Omental fat pad (tissue), 3 donors: ENCODE measurements at regions not wholly inside any gene's neighbourhood (a gene's known extent, or its start where the extent isn't known, plus 50 kb on each side); places are given as distances from the start of the nearest gene placed in this dataset.

Experiments used
- ATAC-seq: fragments of 150-250 bp; one replicate; pipeline ENCODE4 v1.9.1; 2016; ENCODE audit warnings: mild to moderate bottlenecking, moderate library complexity; ENCODE audit not compliant: low FRiP score
- DNase-seq: peaks from one replicate; pipeline ENCODE4 v3.0.0-alpha.2; 2019; ENCODE audit warnings: low spot score
- TF ChIP-seq, protein P1 (sequence below), 3 donors: fragments of 450-650 bp; IDR thresholded peaks; one replicate each; pipeline ENCODE4 v1.5.1; 2016 to 2017; ENCODE audit warnings: antibody characterized with exemption in 3 of 3, mild to moderate bottlenecking in 3 of 3, moderate library complexity in 2 of 3

DNA sequence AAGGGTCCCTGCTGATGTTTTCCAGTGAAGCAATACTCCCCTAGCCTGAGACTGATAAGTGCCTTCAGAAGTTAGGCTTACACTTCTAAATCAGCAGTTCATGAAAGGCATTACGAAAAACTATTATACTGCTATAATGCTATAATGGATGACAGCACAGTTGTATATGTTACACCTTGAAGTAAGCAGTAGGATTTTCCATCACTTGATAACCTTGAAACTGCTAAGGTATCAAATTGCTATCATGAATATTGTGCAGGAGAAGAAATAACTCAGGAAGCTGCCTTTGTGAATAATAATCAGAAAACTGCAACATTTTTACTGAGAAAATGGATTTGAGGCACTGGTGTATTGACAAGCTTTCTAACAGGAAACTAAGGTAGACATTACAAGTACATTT lies 142.3 kb downstream of the HNMT start:
- TF ChIP-seq, protein P1, sequence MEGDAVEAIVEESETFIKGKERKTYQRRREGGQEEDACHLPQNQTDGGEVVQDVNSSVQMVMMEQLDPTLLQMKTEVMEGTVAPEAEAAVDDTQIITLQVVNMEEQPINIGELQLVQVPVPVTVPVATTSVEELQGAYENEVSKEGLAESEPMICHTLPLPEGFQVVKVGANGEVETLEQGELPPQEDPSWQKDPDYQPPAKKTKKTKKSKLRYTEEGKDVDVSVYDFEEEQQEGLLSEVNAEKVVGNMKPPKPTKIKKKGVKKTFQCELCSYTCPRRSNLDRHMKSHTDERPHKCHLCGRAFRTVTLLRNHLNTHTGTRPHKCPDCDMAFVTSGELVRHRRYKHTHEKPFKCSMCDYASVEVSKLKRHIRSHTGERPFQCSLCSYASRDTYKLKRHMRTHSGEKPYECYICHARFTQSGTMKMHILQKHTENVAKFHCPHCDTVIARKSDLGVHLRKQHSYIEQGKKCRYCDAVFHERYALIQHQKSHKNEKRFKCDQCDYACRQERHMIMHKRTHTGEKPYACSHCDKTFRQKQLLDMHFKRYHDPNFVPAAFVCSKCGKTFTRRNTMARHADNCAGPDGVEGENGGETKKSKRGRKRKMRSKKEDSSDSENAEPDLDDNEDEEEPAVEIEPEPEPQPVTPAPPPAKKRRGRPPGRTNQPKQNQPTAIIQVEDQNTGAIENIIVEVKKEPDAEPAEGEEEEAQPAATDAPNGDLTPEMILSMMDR (IDR thresholded peaks at IDR 0.05), result no peak
- ATAC-seq, result no peak
- DNase-seq, result no peak

DNA sequence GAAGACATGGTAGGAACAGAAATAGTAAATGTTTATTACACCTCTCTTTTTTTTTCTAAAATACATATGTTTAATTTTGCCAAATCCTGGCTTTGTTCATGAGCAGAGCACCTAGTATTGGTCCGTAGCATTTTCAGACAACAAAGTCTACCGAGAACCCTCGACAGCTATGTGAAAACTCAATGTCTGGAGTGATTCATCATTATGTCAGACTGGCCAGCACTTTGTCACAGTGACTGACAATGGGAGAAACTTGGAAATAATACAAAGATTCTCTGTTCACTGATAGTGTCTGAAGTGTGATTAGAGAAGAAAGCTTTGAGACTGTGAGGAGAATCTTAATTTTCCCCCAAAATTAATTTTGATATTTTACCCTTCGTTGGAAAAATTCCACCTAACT lies 143.0 kb downstream of the HNMT start:
- TF ChIP-seq, protein P1 (IDR thresholded peaks at IDR 0.05), result no peak
- ATAC-seq (no peak), DNase-seq (no peak)

DNA sequence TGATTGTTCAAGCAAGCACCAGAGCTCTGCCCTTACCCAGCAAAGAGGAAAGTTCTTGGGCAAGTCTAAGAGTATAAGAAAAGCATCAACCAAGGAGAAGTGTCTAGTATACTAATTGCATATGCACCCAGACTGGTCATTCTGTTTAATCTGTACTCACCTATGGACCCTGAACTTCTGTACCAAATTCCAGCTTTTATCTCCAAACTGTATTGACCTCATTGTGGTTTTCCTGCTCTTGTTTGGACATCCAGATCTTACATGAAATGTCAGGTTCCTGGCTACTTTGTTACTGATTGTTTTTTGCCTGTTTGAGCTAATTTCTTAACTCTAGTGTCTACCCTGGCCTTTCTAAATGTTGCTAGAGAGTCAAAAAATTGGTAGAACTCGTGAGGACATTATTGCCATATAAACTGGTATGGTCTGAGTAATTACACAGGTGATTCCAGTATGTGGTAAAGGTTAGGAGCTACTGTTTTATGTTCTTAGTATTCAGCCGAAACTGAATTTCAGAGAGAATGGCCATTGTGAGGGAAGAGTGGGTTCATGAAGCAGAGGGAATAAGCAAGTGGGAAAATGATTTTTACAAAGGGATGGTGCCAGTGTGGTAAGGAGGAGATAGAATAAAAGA lies 146.3 kb downstream of the HNMT start:
- TF ChIP-seq, protein P1 (IDR thresholded peaks at IDR 0.05), result no peak
- no peak for DNase-seq
- no peak for ATAC-seq

DNA sequence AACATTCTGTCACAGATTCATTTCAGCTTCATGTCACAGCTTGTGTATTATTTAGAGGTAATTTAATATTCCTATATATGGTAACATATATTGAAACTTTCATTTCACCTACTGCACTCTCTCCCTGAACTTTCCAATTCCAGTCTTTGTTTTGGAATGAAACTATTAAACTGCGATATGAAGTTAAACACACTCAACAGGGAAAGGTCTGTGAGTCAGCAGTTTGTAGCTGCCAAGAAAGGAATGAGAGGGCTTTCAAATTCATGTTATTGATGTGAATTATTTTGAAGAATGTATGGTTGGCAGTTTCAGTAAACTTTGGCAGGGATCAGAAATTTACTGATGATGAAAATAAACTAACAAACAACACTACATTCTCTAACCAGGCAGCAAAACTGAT lies 148.3 kb downstream of the HNMT start:
- no peak for DNase-seq
- TF ChIP-seq, protein P1 (IDR thresholded peaks at IDR 0.05), result no peak
- no peak for ATAC-seq

DNA sequence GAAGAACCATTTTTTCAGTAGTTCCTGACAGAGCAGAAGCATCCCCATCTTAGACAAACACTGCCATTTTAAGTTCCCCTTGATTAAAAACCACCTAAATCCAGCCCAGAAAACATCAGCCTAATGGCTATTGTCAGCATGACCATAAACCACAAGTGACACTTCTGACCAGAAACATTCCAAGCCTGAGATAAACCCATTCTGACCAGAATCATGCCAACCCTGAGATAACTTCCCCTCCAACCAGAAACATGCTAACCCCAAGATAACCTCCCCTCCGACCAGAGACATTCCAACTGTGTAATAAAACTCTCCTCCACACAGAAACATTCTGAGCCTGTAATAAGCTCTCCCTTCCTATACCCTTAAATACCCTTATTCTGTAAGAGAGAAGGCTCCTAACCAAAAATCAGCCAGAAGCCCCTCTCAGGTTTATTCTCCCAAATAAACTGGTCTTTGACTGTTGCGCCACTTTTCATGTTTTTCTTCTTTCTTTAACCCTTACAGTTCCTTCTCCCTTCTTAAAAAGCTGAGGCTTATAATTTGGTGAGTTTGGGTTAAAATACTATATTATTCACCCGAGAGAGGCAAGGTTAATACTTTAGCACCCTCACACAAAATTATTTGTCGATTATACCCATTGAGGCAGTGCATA lies 149.7 kb downstream of the HNMT start:
- TF ChIP-seq, protein P1 (IDR thresholded peaks at IDR 0.05), result no peak
- no peak for ATAC-seq
- no peak for DNase-seq

DNA sequence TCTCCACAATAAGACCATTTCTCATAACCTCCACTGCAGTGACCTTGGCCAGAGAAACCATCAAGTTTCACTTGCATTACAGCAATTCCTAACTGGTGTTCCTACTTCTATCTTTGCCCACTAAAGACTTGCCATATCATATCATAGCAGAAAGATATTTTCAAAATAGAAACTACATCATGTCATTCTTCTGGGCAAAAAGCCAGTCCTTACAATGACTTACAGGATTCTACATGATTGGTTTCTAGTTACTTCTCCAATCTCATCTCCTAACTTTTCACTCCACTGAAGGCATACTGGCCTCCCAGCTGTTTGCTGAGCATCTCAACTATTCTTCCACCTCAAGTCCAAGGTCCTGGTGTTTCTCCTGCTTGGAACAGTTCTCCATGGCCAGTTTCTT lies 151.4 kb downstream of the HNMT start:
- TF ChIP-seq, protein P1 (IDR thresholded peaks at IDR 0.05), result no peak
- DNase-seq, result no peak
- ATAC-seq, result no peak

DNA sequence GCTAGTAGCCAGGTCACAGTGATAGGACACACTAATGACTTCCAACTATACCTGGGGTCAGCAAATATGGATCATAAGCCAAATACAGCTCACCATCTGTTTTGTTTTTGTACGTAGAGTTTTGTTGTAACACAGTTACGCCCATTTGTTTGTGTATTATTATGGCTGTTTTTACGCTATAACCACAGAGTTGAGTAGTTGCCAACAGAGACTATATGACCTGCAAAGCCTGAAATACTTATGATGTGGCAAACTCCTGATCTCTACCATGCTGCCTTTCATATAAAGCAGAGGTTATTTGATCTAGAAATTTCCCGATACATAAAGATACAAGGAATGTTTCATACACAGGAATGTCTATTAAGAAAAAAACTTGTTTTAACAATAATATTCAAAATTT lies 152.2 kb downstream of the HNMT start:
- ATAC-seq, result no peak
- no peak for DNase-seq
- TF ChIP-seq, protein P1 (IDR thresholded peaks at IDR 0.05), result no peak
